Inferior parietal cortex (tissue), 1 donor: ENCODE measurements at regions not wholly inside any gene's neighbourhood (a gene's known extent, or its start where the extent isn't known, plus 50 kb on each side); places are given as distances from the start of the nearest gene placed in this dataset.

Source experiments
- DNase-seq: peaks from one replicate; pipeline ENCODE4 v3.0.0-alpha.2; 2016; ENCODE audit errors: extremely low spot score

DNA sequence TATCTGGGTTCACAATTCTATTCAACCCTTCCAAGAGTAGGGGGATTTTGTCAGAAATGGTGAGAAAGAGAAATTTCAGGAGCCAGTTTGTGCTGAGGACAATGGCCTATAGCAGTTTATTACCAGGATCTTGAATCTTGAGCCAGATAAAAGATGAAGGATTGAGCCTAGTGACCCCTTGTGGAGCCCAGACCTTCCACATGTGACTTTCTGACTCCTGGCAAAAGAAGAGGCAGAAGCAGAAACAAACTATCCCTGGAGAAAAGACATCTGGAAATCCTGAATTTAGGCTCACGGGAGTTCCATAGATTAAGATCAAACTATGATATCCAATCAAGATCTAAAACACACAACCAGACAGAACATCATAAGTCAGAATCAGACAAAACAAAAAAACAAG is 60.9 kb upstream of the CHRM2 start:
- no peak for DNase-seq

- no peak for DNase-seq
Measured at GRCh38 chr7:136803028-136803427, 65.4 kb upstream of the CHRM2 start.

- no peak for DNase-seq
Measured at GRCh38 chr7:136783934-136784333, 84.5 kb upstream of the CHRM2 start.

- no peak for DNase-seq
Measured at GRCh38 chr7:136741941-136742340, 126.5 kb upstream of the CHRM2 start.

DNA sequence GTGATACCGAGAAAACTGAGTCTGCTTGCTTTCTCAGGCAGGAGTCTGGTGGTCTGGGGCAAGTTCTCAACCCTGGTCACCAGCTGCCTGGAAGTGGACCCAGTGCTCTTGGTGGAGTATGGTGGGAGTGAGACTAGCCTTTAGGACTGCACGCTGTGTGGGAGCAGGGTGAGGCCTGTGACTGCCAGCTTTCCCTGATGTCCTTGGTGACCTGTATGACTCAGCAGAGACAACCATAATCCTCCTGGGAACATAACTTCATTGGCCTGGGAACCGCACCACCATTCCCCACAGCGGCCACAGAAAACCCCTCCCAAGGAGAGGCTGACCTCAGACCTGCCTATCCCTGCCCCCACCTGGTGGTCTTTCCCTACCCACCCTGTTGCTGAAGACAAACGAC is 139.5 kb upstream of the CHRM2 start:
- DNase-seq = no peak

DNA sequence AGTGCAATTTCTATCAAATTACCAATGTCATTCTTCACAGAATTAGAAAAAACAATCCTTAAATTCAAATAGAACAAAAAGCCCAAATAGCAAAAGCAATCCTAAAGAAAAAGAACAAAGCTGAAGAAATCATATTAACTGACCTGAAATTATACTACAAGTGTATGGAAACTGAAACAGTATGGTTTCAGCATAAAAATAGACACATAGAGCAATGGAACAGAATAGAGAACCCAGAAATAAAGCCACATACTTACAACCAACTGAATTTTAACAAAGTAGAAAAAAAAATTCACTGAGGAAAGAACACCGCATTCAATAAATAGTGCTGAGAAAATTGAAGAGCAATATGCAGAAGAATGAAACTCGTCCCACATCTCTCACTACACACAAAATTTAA is 142.0 kb upstream of the CHRM2 start:
- DNase-seq = no peak

GRCh38 chr7:136717910-136718557 is 150.4 kb upstream of the CHRM2 start:
- DNase-seq = no peak

DNA sequence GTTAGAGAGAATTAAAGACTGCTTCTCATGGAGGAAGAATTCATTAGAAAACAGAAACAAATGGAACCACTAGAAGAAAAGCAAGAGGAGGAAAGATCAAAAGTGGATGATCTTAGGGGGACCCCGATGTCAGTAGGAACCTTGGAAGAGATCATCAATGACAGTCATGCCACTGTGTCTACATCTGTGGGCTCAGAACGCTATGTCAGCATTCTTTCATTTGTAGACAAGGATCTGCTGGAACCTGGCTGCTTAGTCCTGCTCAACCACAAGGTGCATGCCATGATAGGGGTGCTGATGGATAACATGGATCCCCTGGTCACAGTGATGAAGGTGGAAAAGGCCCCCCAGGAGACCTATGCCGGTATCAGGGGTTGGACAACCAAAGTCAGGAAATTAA is 154.4 kb upstream of the CHRM2 start:
- no peak for DNase-seq

DNA sequence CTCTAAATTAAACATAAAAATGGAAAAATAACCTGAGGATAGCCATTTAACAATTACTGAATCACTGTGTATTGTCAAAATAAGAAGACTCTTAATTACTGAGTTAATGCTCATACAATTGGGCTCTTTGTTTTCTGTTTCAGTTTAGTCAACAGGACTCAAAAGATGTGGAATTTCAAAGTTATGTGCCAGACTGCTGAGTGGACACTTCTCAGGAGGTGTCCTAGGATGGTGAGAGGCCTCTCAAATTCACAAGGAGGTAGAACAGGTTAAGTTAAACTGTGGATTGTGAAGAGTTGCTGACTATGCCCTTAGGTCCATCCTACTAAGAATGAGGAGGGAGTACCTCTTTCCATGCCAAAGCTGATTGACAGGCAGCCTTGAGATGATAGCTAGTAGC is 157.7 kb upstream of the CHRM2 start:
- DNase-seq = no peak

GRCh38 chr7:136709876-136710275 is 158.6 kb upstream of the CHRM2 start:
- no peak for DNase-seq

- no peak for DNase-seq
Measured at GRCh38 chr7:136702913-136703312, 165.5 kb upstream of the CHRM2 start.

DNA sequence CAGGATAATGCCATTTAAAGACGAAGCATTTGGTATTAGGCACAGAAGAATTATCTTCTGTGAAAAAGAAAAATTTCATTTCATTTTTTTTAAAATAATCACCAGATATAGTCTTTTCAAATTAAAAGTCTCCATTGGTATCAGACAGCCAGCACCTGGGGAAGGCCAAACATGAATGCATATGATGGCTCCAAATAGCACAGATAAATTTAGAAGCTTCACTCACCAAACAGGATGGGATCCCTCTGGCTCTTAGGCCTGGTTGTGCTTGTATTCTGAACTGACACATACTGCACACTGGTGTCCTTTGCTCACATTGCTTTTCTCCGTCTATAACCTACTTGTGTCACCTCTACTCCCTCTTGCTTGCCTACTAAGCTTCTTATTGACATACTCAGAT is 169.5 kb upstream of the CHRM2 start:
- DNase-seq = no peak

GRCh38 chr7:136698231-136698630 is 170.2 kb upstream of the CHRM2 start:
- peak; percentile 20 for DNase-seq

DNA sequence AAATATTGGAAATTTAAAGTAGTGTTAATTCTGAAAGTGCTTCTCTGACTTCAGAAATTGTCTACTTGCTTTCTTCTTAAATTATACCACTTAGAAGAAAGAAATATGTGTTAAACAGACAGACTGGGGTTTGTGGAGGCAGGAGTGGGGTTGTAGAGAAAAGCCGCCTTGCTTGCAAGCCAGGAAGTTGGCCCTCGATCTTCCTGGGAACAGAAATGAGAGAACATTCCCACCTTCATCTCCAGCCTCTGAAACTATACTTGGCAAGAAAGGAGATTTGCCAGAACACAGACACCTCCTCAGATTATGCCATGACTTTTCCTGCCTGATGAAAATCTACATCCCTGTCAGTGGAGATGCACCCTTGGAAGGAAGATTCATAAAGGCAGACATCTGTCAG is 171.2 kb upstream of the CHRM2 start:
- peak; percentile 18 for DNase-seq

GRCh38 chr7:136693166-136694119 is 175.0 kb upstream of the CHRM2 start:
- DNase-seq = no peak

- no peak for DNase-seq
Measured at GRCh38 chr7:136692221-136692620, 176.2 kb upstream of the CHRM2 start.

DNA sequence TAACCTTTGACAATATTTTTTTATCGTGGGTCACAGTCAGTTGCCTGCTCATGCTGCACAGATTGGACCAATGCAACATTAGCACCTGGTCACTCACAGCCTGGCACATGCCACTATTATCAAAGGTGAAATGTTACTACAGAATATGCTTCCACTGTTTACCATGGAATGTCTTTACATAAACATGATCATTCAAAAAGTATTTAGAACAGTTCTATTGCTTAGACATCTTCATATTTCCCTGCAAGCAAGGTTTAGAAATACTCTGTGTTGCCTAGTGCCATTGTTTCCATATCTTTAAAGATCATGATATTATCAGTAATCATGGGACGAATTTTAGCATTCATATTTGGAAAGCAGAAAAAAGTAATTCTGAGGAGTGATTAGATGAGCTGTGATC is 179.9 kb upstream of the CHRM2 start:
- DNase-seq = no peak

- DNase-seq = peak; percentile 42
Measured at GRCh38 chr7:136687693-136688322, 180.6 kb upstream of the CHRM2 start.

DNA sequence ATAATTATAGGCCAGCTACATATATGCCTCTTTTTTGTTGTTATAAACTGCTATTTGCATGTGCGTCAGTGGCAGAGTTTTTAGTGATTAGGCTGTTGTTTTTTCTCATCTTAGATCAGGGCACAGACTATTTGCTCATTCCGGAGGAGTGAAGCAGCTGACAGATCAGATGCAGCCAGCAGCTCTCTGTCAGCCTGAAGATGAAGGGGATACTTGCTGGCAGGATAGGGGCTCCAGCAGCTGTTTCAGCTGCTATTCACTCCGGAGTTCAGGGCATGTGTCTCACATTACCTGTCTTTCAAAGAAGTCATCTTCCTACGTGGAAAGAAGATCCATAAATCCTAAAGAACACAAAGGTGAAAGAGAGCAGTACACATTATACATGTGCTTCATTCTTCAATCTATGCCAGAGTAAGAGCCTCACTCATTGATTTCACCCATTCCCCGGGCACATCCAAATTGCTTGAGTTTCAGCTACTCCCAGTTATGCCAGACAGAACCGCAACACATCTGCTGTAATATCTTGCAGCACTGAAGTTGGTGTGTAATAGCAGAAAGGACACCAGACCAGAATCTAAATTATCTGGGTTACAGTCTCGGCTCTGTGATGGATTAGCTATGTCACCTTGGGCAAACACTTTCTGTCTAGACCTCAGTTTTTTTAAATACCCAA is 182.8 kb upstream of the CHRM2 start:
- no peak for DNase-seq

DNA sequence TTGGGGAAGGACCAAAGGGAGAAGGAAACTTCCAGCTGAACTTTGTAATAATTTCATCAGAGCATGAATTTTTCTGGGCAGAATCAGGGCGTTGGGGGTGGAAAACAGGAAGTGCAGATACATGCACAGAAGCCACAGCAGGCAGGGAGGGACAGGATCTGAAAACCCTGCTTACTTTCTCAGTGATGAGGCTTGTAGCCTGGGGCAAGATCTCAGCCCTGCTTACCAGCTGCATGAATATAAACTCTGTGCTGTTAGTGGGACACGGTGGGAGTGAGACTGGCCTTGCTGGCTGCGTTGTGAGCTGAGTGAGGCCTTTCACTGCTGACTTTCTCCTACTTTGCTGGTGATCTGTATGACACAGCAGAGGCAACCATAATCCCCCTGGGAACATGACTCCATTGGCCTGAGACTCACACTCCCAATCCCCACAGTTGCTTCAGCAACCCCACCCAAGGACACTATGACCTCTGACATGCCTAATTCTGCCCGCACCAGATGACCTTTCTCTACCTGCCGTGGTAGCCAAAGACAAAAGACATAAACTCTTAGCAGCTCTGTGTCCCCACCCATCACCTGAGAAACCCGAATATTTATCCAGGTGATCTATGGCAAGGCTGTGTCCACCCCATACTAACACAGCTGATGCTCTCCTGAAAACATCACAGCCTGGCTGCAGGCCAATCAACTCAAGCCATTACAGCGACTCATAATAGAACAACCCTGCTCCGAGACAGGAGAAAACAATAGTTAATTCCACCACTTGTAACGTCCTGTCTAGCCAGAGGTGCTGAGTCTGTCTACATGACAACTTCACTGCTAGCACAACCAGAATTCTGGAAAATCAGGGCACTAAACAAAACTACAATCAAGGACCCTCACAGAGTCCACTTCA is 190.7 kb upstream of the CHRM2 start:
- DNase-seq = no peak

DNA sequence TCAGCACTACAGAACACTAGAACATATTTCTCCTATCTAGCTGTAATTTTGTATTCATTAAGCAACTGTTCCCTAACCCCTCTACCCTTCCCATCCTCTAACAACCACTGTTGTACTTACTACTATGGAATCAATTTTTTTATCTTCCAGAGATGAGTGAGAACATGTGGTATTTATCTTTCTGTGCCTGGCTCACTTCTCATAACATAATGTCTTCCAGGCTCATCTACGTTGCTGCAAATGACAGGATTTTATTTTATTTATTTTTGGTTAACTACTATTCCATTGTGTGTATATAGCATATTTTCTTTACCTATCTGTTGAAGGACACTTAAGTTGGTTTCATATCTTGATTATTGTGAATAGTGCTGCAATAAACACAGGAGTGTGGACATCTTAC is 200.9 kb upstream of the CHRM2 start:
- no peak for DNase-seq
